T-helper 17 cell (primary cell): ENCODE measurements at regions not wholly inside any gene's neighbourhood (a gene's known extent, or its start where the extent isn't known, plus 50 kb on each side); places are given as distances from the start of the nearest gene placed in this dataset.
A peak's percentile ranks its signal among the peaks of the same experiment; 100 is the strongest.

Experiments
- ATAC-seq: fragments of 150-1000 bp; cut with Tn5 transposase; 2 replicates; pipeline ENCODE4 v1.10.0; 2021; ENCODE audit warnings: mild to moderate bottlenecking, moderate library complexity
- DNase-seq, 3 donors: peaks; one replicate each; pipeline versions ENCODE4 v3.0.0 to v3.0.0-alpha.2; 2020 to 2021
- H3K9me3 ChIP-seq: one replicate; pipeline ENCODE4 v1.7.0; 2013; ENCODE audit warnings: low read length, mild to moderate bottlenecking; ENCODE audit not compliant: control insufficient read depth, poor library complexity, severe bottlenecking
- H3K27ac Mint-ChIP-seq: one replicate; pipeline ENCODE4 v1.8.0; 2022; ENCODE audit warnings: mild to moderate bottlenecking, moderate library complexity, mixed read lengths
- H3K27me3 Mint-ChIP-seq: one replicate; pipeline ENCODE4 v1.8.0; 2022; ENCODE audit warnings: mixed read lengths
- H3K36me3 Mint-ChIP-seq: one replicate; pipeline ENCODE4 v1.8.0; 2022; ENCODE audit warnings: low read depth, mixed read lengths
- H3K4me1 Mint-ChIP-seq: one replicate; pipeline ENCODE4 v1.8.0; 2022; ENCODE audit warnings: mild to moderate bottlenecking, mixed read lengths
- H3K4me3 Mint-ChIP-seq: one replicate; pipeline ENCODE4 v1.8.0; 2022; ENCODE audit warnings: mild to moderate bottlenecking, moderate library complexity, mixed read lengths

GRCh38 chrX:20538974-20539373 lies 272.3 kb upstream of the RPS6KA3 start:
- no peak overlapping the region for H3K27ac Mint-ChIP-seq
- no peaks in the 10 kb centered on the region for H3K9me3 ChIP-seq
- no peak for ATAC-seq
- H3K36me3 Mint-ChIP-seq: no peaks in the 10 kb centered on the region
- no peak for DNase-seq
- H3K27me3 Mint-ChIP-seq: peaks cover 10% of the 10 kb centered on the region
- no peaks in the 10 kb centered on the region for H3K4me1 Mint-ChIP-seq
- H3K4me3 Mint-ChIP-seq: no peak overlapping the region

DNA sequence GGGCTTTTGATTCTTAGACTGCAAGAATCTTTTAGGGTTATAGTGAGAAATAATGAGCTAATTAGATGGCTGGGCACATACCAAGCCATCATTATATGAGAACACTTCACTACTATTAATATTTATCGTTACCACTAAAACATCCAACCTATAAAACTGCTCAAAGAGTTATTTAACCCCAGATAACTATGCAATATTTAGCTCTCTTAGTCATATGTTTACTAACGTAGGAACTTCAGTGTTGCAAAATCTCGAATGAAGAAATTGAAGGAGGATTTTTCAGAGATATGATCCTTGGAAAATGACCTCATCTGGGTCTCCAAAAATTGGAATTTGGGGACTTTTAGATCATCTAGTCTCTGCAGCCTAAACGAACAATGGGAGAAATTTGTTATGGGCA lies 265.0 kb upstream of the RPS6KA3 start:
- Mint-ChIP-seq H3K27ac (no peak overlapping the region), H3K27me3 (peaks cover 44% of the 10 kb centered on the region), H3K4me3 (no peak overlapping the region), H3K4me1 (peaks cover 7% of the 10 kb centered on the region), H3K36me3 (no peaks in the 10 kb centered on the region)
- no peak for ATAC-seq
- H3K9me3 ChIP-seq: no peaks in the 10 kb centered on the region
- no peak for DNase-seq

- peak; percentile 40 for ATAC-seq
- peaks cover 7% of the 10 kb centered on the region for H3K4me1 Mint-ChIP-seq
Observed at GRCh38 chrX:20530406-20530921, 263.8 kb upstream of the RPS6KA3 start.

GRCh38 chrX:20529711-20530110 lies 263.0 kb upstream of the RPS6KA3 start:
- no peaks in the 10 kb centered on the region for H3K9me3 ChIP-seq
- H3K27me3 Mint-ChIP-seq: peaks cover 41% of the 10 kb centered on the region

More at GRCh38 chrX:20530406-20530921, 263.8 kb upstream of the RPS6KA3 start:
- no peaks in the 10 kb centered on the region for H3K36me3 Mint-ChIP-seq
- peak overlapping the region; percentile 5 for H3K4me3 Mint-ChIP-seq
- no peak overlapping the region for H3K27ac Mint-ChIP-seq
- no peaks in the 10 kb centered on the region for H3K9me3 ChIP-seq
- peaks cover 44% of the 10 kb centered on the region for H3K27me3 Mint-ChIP-seq
- DNase-seq: peak; percentile 8 to 44 (median 12)

DNA sequence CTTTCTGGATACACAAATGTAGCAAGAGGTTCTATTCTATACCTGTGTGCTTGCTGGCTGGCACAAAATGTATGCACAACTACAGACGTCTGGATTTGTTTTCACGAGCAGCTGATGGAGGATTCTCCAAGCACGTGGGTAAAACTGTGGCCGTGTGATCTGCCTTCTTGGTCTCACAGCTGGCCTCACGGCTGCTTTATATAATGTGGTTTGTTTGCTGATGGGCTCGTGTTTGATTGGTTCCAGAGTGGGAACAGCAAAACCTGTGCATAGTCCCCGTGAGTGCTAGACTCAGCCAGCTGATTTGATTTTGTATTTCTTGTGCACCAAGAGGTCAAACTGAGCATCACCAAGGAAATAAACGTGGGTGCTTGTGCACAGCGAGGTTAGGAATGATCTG lies 262.6 kb upstream of the RPS6KA3 start:
- DNase-seq (no peak), ATAC-seq (no peak)
- no peaks in the 10 kb centered on the region for H3K9me3 ChIP-seq
- Mint-ChIP-seq H3K4me3 (no peak overlapping the region), H3K27ac (no peak overlapping the region), H3K27me3 (peaks cover 37% of the 10 kb centered on the region), H3K4me1 (peaks cover 8% of the 10 kb centered on the region), H3K36me3 (no peaks in the 10 kb centered on the region)

More at GRCh38 chrX:20529711-20530110, 263.0 kb upstream of the RPS6KA3 start:
- Mint-ChIP-seq H3K4me3 (no peak overlapping the region), H3K27ac (no peak overlapping the region), H3K4me1 (peaks cover 7% of the 10 kb centered on the region), H3K36me3 (no peaks in the 10 kb centered on the region)
- no peak for DNase-seq
- no peak for ATAC-seq

- Mint-ChIP-seq H3K36me3 (no peaks in the 10 kb centered on the region), H3K4me3 (no peak overlapping the region), H3K4me1 (peaks cover 14% of the 10 kb centered on the region), H3K27ac (no peak overlapping the region), H3K27me3 (peaks cover 22% of the 10 kb centered on the region)
- DNase-seq (no peak), ATAC-seq (peak; percentile 61)
- H3K9me3 ChIP-seq: no peaks in the 10 kb centered on the region
Observed at GRCh38 chrX:20527558-20528011, 260.9 kb upstream of the RPS6KA3 start.

- H3K27me3 Mint-ChIP-seq: peaks cover 17% of the 10 kb centered on the region
- DNase-seq (no peak), ATAC-seq (no peak)
- no peak overlapping the region for H3K27ac Mint-ChIP-seq
- H3K4me1 Mint-ChIP-seq: peaks cover 14% of the 10 kb centered on the region
- no peak overlapping the region for H3K4me3 Mint-ChIP-seq
- H3K36me3 Mint-ChIP-seq: no peaks in the 10 kb centered on the region
- no peaks in the 10 kb centered on the region for H3K9me3 ChIP-seq
Observed at GRCh38 chrX:20527041-20527440, 260.3 kb upstream of the RPS6KA3 start.

DNA sequence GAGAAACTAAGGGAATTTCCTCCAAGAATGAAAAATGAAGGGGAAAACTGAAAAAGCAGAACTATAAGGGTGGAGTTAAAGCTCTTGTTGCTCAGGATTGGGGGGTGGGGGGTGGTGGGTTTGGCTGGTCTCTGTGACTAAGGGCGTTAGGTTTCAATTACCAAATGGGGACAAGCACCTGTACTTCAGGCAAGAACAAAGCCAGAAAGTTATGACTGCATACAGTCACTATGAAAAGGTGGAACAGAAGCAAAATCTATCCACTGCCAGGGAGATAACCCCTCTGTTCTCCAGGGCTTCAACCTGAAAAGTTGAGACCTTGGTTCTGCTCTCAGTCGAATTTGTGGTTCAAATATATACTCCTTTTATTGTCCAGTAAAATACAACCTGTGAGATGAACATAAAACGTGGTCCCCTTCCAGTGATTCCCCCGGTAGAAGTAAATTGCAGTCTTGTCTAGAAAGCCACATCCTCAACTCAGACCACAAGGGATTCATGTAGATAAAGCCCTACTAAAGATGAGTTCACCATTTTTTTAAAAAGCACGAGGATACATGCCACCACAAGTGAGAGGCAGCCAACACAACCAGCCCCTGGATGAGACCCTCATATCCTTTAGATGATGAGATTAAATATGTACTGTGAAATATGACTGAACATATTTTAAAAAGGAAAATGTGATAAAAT lies 257.1 kb upstream of the RPS6KA3 start:
- no peak for DNase-seq
- no peak overlapping the region for H3K4me3 Mint-ChIP-seq
- peak; percentile 57 for ATAC-seq
- no peaks in the 10 kb centered on the region for H3K9me3 ChIP-seq
- H3K4me1 Mint-ChIP-seq: peaks cover 10% of the 10 kb centered on the region
- no peak overlapping the region for H3K27ac Mint-ChIP-seq
- H3K36me3 Mint-ChIP-seq: no peaks in the 10 kb centered on the region
- H3K27me3 Mint-ChIP-seq: peaks cover 12% of the 10 kb centered on the region

GRCh38 chrX:20522420-20522819 lies 255.7 kb upstream of the RPS6KA3 start:
- H3K4me1 Mint-ChIP-seq: peaks cover 6% of the 10 kb centered on the region
- H3K9me3 ChIP-seq: no peaks in the 10 kb centered on the region
- DNase-seq (no peak), ATAC-seq (no peak)
- no peak overlapping the region for H3K4me3 Mint-ChIP-seq
- H3K27ac Mint-ChIP-seq: no peak overlapping the region
- peaks cover 6% of the 10 kb centered on the region for H3K27me3 Mint-ChIP-seq
- no peaks in the 10 kb centered on the region for H3K36me3 Mint-ChIP-seq

GRCh38 chrX:20521222-20521621 lies 254.5 kb upstream of the RPS6KA3 start:
- no peak for DNase-seq
- no peak for ATAC-seq
- Mint-ChIP-seq H3K4me3 (no peak overlapping the region), H3K27me3 (peaks cover 6% of the 10 kb centered on the region), H3K4me1 (peaks cover 6% of the 10 kb centered on the region), H3K27ac (no peak overlapping the region), H3K36me3 (no peaks in the 10 kb centered on the region)
- no peaks in the 10 kb centered on the region for H3K9me3 ChIP-seq

- Mint-ChIP-seq H3K36me3 (no peaks in the 10 kb centered on the region), H3K4me3 (no peak overlapping the region), H3K4me1 (peaks cover 6% of the 10 kb centered on the region), H3K27me3 (peaks cover 6% of the 10 kb centered on the region), H3K27ac (no peak overlapping the region)
- no peak for DNase-seq
- H3K9me3 ChIP-seq: no peaks in the 10 kb centered on the region
- ATAC-seq: no peak
Observed at GRCh38 chrX:20519826-20520225, 253.1 kb upstream of the RPS6KA3 start.

- no peaks in the 10 kb centered on the region for H3K9me3 ChIP-seq
- no peaks in the 10 kb centered on the region for H3K36me3 Mint-ChIP-seq
- no peak overlapping the region for H3K27ac Mint-ChIP-seq
- H3K4me3 Mint-ChIP-seq: no peak overlapping the region
- DNase-seq: no peak
- no peak for ATAC-seq
- peaks cover 4% of the 10 kb centered on the region for H3K4me1 Mint-ChIP-seq
- H3K27me3 Mint-ChIP-seq: peaks cover 6% of the 10 kb centered on the region
Observed at GRCh38 chrX:20519146-20519545, 252.4 kb upstream of the RPS6KA3 start.

GRCh38 chrX:20517565-20517964 lies 250.9 kb upstream of the RPS6KA3 start:
- peaks cover 6% of the 10 kb centered on the region for H3K27me3 Mint-ChIP-seq
- DNase-seq (no peak), ATAC-seq (no peak)
- H3K36me3 Mint-ChIP-seq: no peaks in the 10 kb centered on the region
- no peaks in the 10 kb centered on the region for H3K4me1 Mint-ChIP-seq
- no peak overlapping the region for H3K4me3 Mint-ChIP-seq
- H3K27ac Mint-ChIP-seq: no peak overlapping the region
- no peaks in the 10 kb centered on the region for H3K9me3 ChIP-seq

GRCh38 chrX:20515841-20516461 lies 249.2 kb upstream of the RPS6KA3 start:
- Mint-ChIP-seq H3K4me1 (no peaks in the 10 kb centered on the region), H3K27me3 (peaks cover 6% of the 10 kb centered on the region), H3K4me3 (no peak overlapping the region), H3K36me3 (no peaks in the 10 kb centered on the region), H3K27ac (no peak overlapping the region)
- H3K9me3 ChIP-seq: no peaks in the 10 kb centered on the region
- ATAC-seq (no peak), DNase-seq (no peak)
